Fibroblast of lung (primary cell): ENCODE measurements at regions not wholly inside any gene's neighbourhood (a gene's known extent, or its start where the extent isn't known, plus 50 kb on each side); places are given as distances from the start of the nearest gene placed in this dataset.

Experiments
- EZH2 ChIP-seq: IDR thresholded peaks from 2 replicates; pipeline ENCODE4 v1.5.1; 2012; ENCODE audit warnings: low read length, control low read depth, mild to moderate bottlenecking; ENCODE audit errors: missing control alignments
- TF ChIP-seq, protein P1 (sequence below), 2 donors: IDR thresholded peaks in 1 of 2; conservative IDR thresholded peaks in 1 of 2; 1 replicate in 1 of 2; 2 replicates in 1 of 2; pipeline ENCODE4 v1.5.1; 2011 to 2012; ENCODE audit warnings: low read length in 2 of 2, control low read depth in 1 of 2, inconsistent platforms in 1 of 2, low read depth in 1 of 2, mild to moderate bottlenecking in 1 of 2

DNA sequence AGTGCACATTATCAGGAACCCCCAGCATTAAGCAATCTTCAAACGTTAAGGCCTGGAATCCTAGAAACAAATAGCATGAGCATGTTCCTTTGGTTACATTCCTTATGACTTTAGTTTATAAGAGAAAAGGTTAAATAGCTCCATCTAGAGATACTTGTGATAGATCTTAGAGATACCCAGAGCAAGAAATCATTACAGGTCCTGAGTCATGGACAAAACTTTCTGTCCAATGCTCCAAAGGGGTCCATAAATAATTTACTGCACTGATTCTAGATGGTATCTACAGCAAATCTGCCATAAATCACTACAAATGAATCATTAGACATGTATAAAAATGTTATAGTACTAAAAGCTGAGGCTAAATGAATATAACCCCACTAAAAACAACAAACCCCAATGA lies 139.6 kb downstream of the HTR1A start:
- TF ChIP-seq, protein P1, sequence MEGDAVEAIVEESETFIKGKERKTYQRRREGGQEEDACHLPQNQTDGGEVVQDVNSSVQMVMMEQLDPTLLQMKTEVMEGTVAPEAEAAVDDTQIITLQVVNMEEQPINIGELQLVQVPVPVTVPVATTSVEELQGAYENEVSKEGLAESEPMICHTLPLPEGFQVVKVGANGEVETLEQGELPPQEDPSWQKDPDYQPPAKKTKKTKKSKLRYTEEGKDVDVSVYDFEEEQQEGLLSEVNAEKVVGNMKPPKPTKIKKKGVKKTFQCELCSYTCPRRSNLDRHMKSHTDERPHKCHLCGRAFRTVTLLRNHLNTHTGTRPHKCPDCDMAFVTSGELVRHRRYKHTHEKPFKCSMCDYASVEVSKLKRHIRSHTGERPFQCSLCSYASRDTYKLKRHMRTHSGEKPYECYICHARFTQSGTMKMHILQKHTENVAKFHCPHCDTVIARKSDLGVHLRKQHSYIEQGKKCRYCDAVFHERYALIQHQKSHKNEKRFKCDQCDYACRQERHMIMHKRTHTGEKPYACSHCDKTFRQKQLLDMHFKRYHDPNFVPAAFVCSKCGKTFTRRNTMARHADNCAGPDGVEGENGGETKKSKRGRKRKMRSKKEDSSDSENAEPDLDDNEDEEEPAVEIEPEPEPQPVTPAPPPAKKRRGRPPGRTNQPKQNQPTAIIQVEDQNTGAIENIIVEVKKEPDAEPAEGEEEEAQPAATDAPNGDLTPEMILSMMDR (conservative IDR thresholded peaks at IDR 0.05 in 1 of 2, IDR thresholded peaks at IDR 0.05 in 1 of 2; ENCODE audit: low read depth in 1 of 2, low read length in 2 of 2): no peak
- TF ChIP-seq EZH2: no peak
